ES-I3 (cell line): ENCODE measurements at regions not wholly inside any gene's neighbourhood (a gene's known extent, or its start where the extent isn't known, plus 50 kb on each side); places are given as distances from the start of the nearest gene placed in this dataset.

Source experiments
- H3K36me3 ChIP-seq: 2 replicates; pipeline ENCODE4 v1.6.1; 2013; ENCODE audit warnings: mild to moderate bottlenecking, low read length, control low read depth, moderate library complexity; ENCODE audit not compliant: insufficient read depth
- H3K4me1 ChIP-seq: 2 replicates; pipeline ENCODE4 v1.6.1; 2013; ENCODE audit warnings: mild to moderate bottlenecking, control low read depth, low read length; ENCODE audit not compliant: insufficient read depth
- H3K9ac ChIP-seq: 2 replicates; pipeline ENCODE4 v1.6.1; 2013; ENCODE audit warnings: low read depth, mild to moderate bottlenecking, low read length, moderate library complexity
- H3K9me3 ChIP-seq: 2 replicates; pipeline ENCODE4 v1.6.1; 2013; ENCODE audit warnings: mild to moderate bottlenecking, low read length, moderate library complexity; ENCODE audit not compliant: control insufficient read depth, insufficient read depth

GRCh38 chr3:176724394-176724759 is 472.9 kb downstream of the TBL1XR1 start:
- no peak overlapping the region for H3K9ac ChIP-seq
- no peaks in the 10 kb centered on the region for H3K36me3 ChIP-seq
- H3K4me1 ChIP-seq = no peaks in the 10 kb centered on the region
- no peaks in the 10 kb centered on the region for H3K9me3 ChIP-seq

GRCh38 chr3:176723758-176724393 is 473.4 kb downstream of the TBL1XR1 start:
- H3K9ac ChIP-seq = no peak overlapping the region
- H3K36me3 ChIP-seq = no peaks in the 10 kb centered on the region
- no peaks in the 10 kb centered on the region for H3K4me1 ChIP-seq
- H3K9me3 ChIP-seq = no peaks in the 10 kb centered on the region

- Histone ChIP-seq H3K9me3 (no peaks in the 10 kb centered on the region), H3K36me3 (no peaks in the 10 kb centered on the region), H3K4me1 (0 out of 2 replicates have a peak, but pooled peaks cover 4% of the 10 kb centered on the region), H3K9ac (no peak overlapping the region)
Measured at GRCh38 chr3:176714034-176714433, 483.2 kb downstream of the TBL1XR1 start.

GRCh38 chr3:176712191-176712590 is 485.1 kb downstream of the TBL1XR1 start:
- no peaks in the 10 kb centered on the region for H3K36me3 ChIP-seq
- H3K9me3 ChIP-seq = no peaks in the 10 kb centered on the region
- H3K4me1 ChIP-seq = 0 out of 2 replicates have a peak, but pooled peaks cover 4% of the 10 kb centered on the region
- no peak overlapping the region for H3K9ac ChIP-seq

GRCh38 chr3:176699288-176699687 is 498.0 kb downstream of the TBL1XR1 start:
- Histone ChIP-seq H3K36me3 (no peaks in the 10 kb centered on the region), H3K4me1 (no peaks in the 10 kb centered on the region), H3K9ac (no peak overlapping the region), H3K9me3 (no peaks in the 10 kb centered on the region)

GRCh38 chr3:176697284-176697889 is 499.9 kb downstream of the TBL1XR1 start:
- H3K9me3 ChIP-seq = no peaks in the 10 kb centered on the region
- no peak overlapping the region for H3K9ac ChIP-seq
- H3K36me3 ChIP-seq = no peaks in the 10 kb centered on the region
- H3K4me1 ChIP-seq = no peaks in the 10 kb centered on the region

GRCh38 chr3:176696816-176697215 is 500.5 kb downstream of the TBL1XR1 start:
- no peaks in the 10 kb centered on the region for H3K4me1 ChIP-seq
- H3K9ac ChIP-seq = no peak overlapping the region
- no peaks in the 10 kb centered on the region for H3K36me3 ChIP-seq
- H3K9me3 ChIP-seq = no peaks in the 10 kb centered on the region

- Histone ChIP-seq H3K9me3 (no peaks in the 10 kb centered on the region), H3K36me3 (no peaks in the 10 kb centered on the region), H3K9ac (no peak overlapping the region), H3K4me1 (no peaks in the 10 kb centered on the region)
Measured at GRCh38 chr3:176692966-176693785, 504.1 kb downstream of the TBL1XR1 start.

- Histone ChIP-seq H3K36me3 (no peaks in the 10 kb centered on the region), H3K9ac (no peak overlapping the region), H3K9me3 (no peaks in the 10 kb centered on the region; the same call in 1 of the 2 replicates), H3K4me1 (no peaks in the 10 kb centered on the region)
Measured at GRCh38 chr3:176692199-176692965, 504.9 kb downstream of the TBL1XR1 start.

- Histone ChIP-seq H3K9ac (no peak overlapping the region), H3K36me3 (no peaks in the 10 kb centered on the region), H3K4me1 (no peaks in the 10 kb centered on the region), H3K9me3 (no peaks in the 10 kb centered on the region; the same call in 1 of the 2 replicates)
Measured at GRCh38 chr3:176690083-176690869, 507.0 kb downstream of the TBL1XR1 start.

GRCh38 chr3:176687754-176688153 is 509.5 kb downstream of the TBL1XR1 start:
- Histone ChIP-seq H3K36me3 (no peaks in the 10 kb centered on the region), H3K9ac (no peak overlapping the region), H3K4me1 (no peaks in the 10 kb centered on the region), H3K9me3 (no peaks in the 10 kb centered on the region; the same call in 1 of the 2 replicates)

GRCh38 chr3:176683382-176683781 is 513.9 kb downstream of the TBL1XR1 start:
- H3K4me1 ChIP-seq = no peaks in the 10 kb centered on the region
- H3K36me3 ChIP-seq = no peaks in the 10 kb centered on the region
- no peaks in the 10 kb centered on the region; the same call in none of the 2 replicates for H3K9me3 ChIP-seq
- no peak overlapping the region for H3K9ac ChIP-seq

GRCh38 chr3:176663837-176664831 is 533.1 kb downstream of the TBL1XR1 start:
- Histone ChIP-seq H3K36me3 (no peaks in the 10 kb centered on the region), H3K9ac (no peak overlapping the region), H3K9me3 (no peaks in the 10 kb centered on the region), H3K4me1 (peaks cover 20% of the 10 kb centered on the region)
